Calu3 (cell line): ENCODE measurements at regions not wholly inside any gene's neighbourhood (a gene's known extent, or its start where the extent isn't known, plus 50 kb on each side); places are given as distances from the start of the nearest gene placed in this dataset.

Experiments
- BruUV-seq: library from RNA; stranded (reverse); fragments of 400-500 nt; replicated peaks from 2 replicates; lab custom pipeline; 2021; lab: Mats Ljungman, UMichigan
- CTCF ChIA-PET: fragments of 300-600 bp; sonication (Branson Sonifier 250); formaldehyde crosslinking; loops from one replicate; lab custom pipeline; 2022; ENCODE audit warnings: antibody characterized with exemption; lab: Charles Lee
- DNase-seq: peaks from one replicate; pipeline ENCODE4 v3.0.0; 2022
- H3K27ac Mint-ChIP-seq: one replicate; pipeline ENCODE4 v1.8.0; 2022; ENCODE audit warnings: mixed read lengths; ENCODE audit not compliant: unreplicated experiment
- H3K27me3 Mint-ChIP-seq: one replicate; pipeline ENCODE4 v1.8.0; 2022; ENCODE audit warnings: mixed read lengths; ENCODE audit not compliant: unreplicated experiment
- H3K36me3 Mint-ChIP-seq: one replicate; pipeline ENCODE4 v1.8.0; 2022; ENCODE audit warnings: mild to moderate bottlenecking, moderate library complexity, mixed read lengths; ENCODE audit not compliant: insufficient read depth, unreplicated experiment
- H3K4me1 Mint-ChIP-seq: one replicate; pipeline ENCODE4 v1.8.0; 2022; ENCODE audit warnings: mild to moderate bottlenecking, low read depth, mixed read lengths; ENCODE audit not compliant: unreplicated experiment
- H3K4me3 Mint-ChIP-seq: one replicate; pipeline ENCODE4 v1.8.0; 2022; ENCODE audit warnings: mild to moderate bottlenecking, low read depth, moderate library complexity, mixed read lengths; ENCODE audit not compliant: unreplicated experiment
- H3K9me3 Mint-ChIP-seq: one replicate; pipeline ENCODE4 v1.8.0; 2022; ENCODE audit warnings: low read depth, mixed read lengths; ENCODE audit not compliant: unreplicated experiment
- CTCF ChIP-seq: fragments of 200-600 bp; IDR thresholded peaks from one replicate; pipeline ENCODE4 v1.8.0; 2022; ENCODE audit warnings: antibody characterized with exemption; ENCODE audit not compliant: unreplicated experiment
- intact Hi-C: fragments of 100-400 bp; cut with micrococcal nuclease; formaldehyde crosslinking; loops from one replicate; pipeline ENCODE4 v1.10.0; 2022; ENCODE audit not compliant: unreplicated experiment

- intact Hi-C loops, result no loop called here
- H3K4me1 Mint-ChIP-seq, result no peaks in the 10 kb centered on the region
- no peak for DNase-seq
- CTCF ChIA-PET, result interaction anchor here (1.0 kb wide), 1 partner anchor 64 kb away, joined by 3 read pairs; no protein-coding TSS in a partner anchor
- TF ChIP-seq CTCF, result no peak
- no peaks in the 10 kb centered on the region for H3K36me3 Mint-ChIP-seq
- no peaks in the 10 kb centered on the region for H3K9me3 Mint-ChIP-seq
- no peak overlapping the region for H3K4me3 Mint-ChIP-seq
- no peaks in the 10 kb centered on the region for H3K27me3 Mint-ChIP-seq
- BruUV-seq, result no TSS peak
- H3K27ac Mint-ChIP-seq, result no peak overlapping the region
Observed at GRCh38 chr1:195336812-195337211, 1271.4 kb downstream of the KCNT2 start.

GRCh38 chr1:195335541-195335940, 1272.7 kb downstream of the KCNT2 start:
- Mint-ChIP-seq H3K9me3 (no peaks in the 10 kb centered on the region), H3K36me3 (no peaks in the 10 kb centered on the region), H3K4me1 (no peaks in the 10 kb centered on the region), H3K27ac (no peak overlapping the region), H3K27me3 (no peaks in the 10 kb centered on the region), H3K4me3 (no peak overlapping the region)
- intact Hi-C loops, result no loop called here
- CTCF ChIA-PET, result no interaction called here
- no TSS peak for BruUV-seq
- no peak for DNase-seq
- TF ChIP-seq CTCF, result no peak

- DNase-seq, result no peak
- H3K4me3 Mint-ChIP-seq, result no peak overlapping the region
- no peak overlapping the region for H3K27ac Mint-ChIP-seq
- H3K9me3 Mint-ChIP-seq, result no peaks in the 10 kb centered on the region
- H3K4me1 Mint-ChIP-seq, result peaks cover 9% of the 10 kb centered on the region
- H3K27me3 Mint-ChIP-seq, result no peaks in the 10 kb centered on the region
- H3K36me3 Mint-ChIP-seq, result no peaks in the 10 kb centered on the region
- intact Hi-C loops, result no loop called here
- TF ChIP-seq CTCF, result no peak
- BruUV-seq, result no TSS peak
- CTCF ChIA-PET, result no interaction called here
Observed at GRCh38 chr1:195332102-195332501, 1276.1 kb downstream of the KCNT2 start.

- H3K4me1 Mint-ChIP-seq, result peaks cover 9% of the 10 kb centered on the region
- CTCF ChIA-PET, result interaction anchor here (1.1 kb wide), 1 partner anchor 13 kb away, joined by 4 read pairs; no protein-coding TSS in a partner anchor
- H3K27me3 Mint-ChIP-seq, result no peaks in the 10 kb centered on the region
- no peak for TF ChIP-seq CTCF
- H3K4me3 Mint-ChIP-seq, result no peak overlapping the region
- H3K36me3 Mint-ChIP-seq, result no peaks in the 10 kb centered on the region
- peaks cover 5% of the 10 kb centered on the region for H3K9me3 Mint-ChIP-seq
- H3K27ac Mint-ChIP-seq, result no peak overlapping the region
- BruUV-seq, result no TSS peak
- DNase-seq, result no peak
- intact Hi-C loops, result no loop called here
Observed at GRCh38 chr1:195328681-195329080, 1279.6 kb downstream of the KCNT2 start.
